Astrocyte of the cerebellum (primary cell): ENCODE measurements at regions not wholly inside any gene's neighbourhood (a gene's known extent, or its start where the extent isn't known, plus 50 kb on each side); places are given as distances from the start of the nearest gene placed in this dataset.

Source experiments
- DNase-seq: peaks from one replicate; pipeline ENCODE4 v3.0.0-alpha.2; 2011; ENCODE audit warnings: low read depth
- H3K4me3 ChIP-seq: 2 replicates; pipeline ENCODE4 v1.5.1; 2011; ENCODE audit warnings: mild to moderate bottlenecking, low read depth, low read length, moderate library complexity
- CTCF ChIP-seq: IDR thresholded peaks from 2 replicates; pipeline ENCODE4 v1.5.1; 2012; ENCODE audit warnings: low read length, low read depth, moderate library complexity, mild to moderate bottlenecking; ENCODE audit errors: missing control alignments
- in situ Hi-C: cut with HindIII; loops from 2 replicates; pipeline ENCODE4 v1.10.0; 2017; ENCODE audit warnings: low sequenced_read_pairs

DNA sequence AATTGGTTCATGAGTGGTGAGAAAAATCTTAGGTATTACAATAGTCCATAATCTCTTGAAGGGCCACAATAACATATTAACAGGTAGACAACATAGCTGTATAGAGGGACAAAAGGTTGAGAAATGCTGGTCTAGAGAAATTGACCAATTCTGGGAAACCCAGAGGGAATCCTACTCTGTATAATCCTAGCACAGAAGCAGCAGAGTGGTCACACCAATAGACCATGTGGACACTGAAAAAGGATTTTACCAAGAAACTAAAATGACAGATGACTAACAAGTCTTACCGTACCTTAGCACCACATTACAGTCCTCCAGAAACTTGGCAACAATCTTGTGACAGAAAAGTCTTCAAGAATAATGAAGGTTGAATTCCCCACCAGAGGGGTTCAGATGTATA, 169.1 kb upstream of the PCDH18 start:
- H3K4me3 ChIP-seq: no peak overlapping the region
- no peak for TF ChIP-seq CTCF
- in situ Hi-C loops: no loop called here
- no peak for DNase-seq

- in situ Hi-C loops: no loop called here
- no peak for TF ChIP-seq CTCF
These were observed 168.5 kb upstream of the PCDH18 start for GRCh38 chr4:137700751-137701150.

DNA sequence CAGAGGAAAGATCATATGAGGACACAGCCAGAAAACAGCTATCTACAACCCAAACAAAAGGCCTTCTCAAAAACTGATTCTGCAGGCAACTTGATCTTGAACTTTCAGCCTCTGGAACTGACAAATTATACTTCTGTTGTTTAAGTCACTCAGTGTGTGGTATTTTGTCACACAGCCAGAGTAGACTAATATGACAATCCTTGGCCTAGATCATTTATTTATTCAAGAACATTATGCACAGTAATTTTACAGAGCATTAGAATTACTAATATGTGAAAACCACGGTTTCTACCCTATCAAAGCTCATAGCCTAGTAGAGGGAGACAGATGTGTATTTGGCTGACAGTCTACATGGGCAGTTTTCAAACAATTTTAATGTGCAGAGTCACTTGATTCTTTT, 167.8 kb upstream of the PCDH18 start:
- H3K4me3 ChIP-seq: no peak overlapping the region
- in situ Hi-C loops: no loop called here
- TF ChIP-seq CTCF: no peak
- peak; percentile 40 for DNase-seq

More at GRCh38 chr4:137700751-137701150, 168.5 kb upstream of the PCDH18 start:
- H3K4me3 ChIP-seq: no peak overlapping the region
- no peak for DNase-seq

DNA sequence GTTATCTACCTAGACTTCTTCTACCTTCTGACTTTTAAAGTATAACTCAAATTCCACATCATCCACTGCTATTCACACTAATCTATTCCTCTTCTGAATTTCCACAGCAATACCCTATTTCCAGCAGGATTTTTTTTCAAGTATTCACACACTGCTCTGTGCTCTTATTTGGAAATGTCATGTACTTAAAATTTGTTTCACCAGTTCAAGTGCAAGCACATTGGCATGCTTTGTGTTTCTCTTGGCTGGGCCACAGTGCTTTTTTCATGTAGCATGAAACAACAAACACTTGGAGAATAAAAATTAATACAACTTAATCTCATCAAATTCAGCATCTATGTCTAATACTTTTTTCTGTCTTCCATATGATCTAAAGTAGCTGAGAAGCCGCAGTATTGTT, 161.8 kb upstream of the PCDH18 start:
- no peak for TF ChIP-seq CTCF
- in situ Hi-C loops: no loop called here
- H3K4me3 ChIP-seq: no peak overlapping the region
- peak; percentile 35 for DNase-seq

DNA sequence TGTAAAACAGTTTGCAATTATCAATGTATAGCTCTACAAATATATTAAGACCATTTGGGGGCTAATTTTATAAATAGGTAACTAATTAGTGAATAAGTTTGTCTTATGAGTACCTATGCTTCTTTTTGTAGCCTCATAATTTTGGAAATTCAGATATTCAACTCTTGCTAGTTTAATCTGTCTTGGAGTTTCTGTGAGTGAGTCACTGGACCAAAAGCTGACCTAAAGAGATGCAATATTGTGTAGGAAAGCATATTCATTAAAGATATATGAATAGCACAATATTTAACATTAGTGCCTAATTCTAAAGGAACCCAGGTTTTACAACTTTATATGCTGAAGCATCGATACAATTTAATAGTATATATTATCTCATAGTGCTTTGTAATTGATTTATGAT, 161.3 kb upstream of the PCDH18 start:
- in situ Hi-C loops: no loop called here
- TF ChIP-seq CTCF: no peak
- no peak for DNase-seq
- no peak overlapping the region for H3K4me3 ChIP-seq

GRCh38 chr4:137692205-137692604, 159.9 kb upstream of the PCDH18 start:
- in situ Hi-C loops: no loop called here
- no peak for DNase-seq
- TF ChIP-seq CTCF: no peak
- H3K4me3 ChIP-seq: no peak overlapping the region

- no peak overlapping the region for H3K4me3 ChIP-seq
- in situ Hi-C loops: no loop called here
- no peak for TF ChIP-seq CTCF
- DNase-seq: no peak
These were observed 156.4 kb upstream of the PCDH18 start for GRCh38 chr4:137688651-137689050.
